GM18873 (cell line): ENCODE measurements at regions not wholly inside any gene's neighbourhood (a gene's known extent, or its start where the extent isn't known, plus 50 kb on each side); places are given as distances from the start of the nearest gene placed in this dataset.
"Not testable (repeated sequence)": the region's sequence is repeated elsewhere in the genome, so short reads cannot be mapped to it uniquely, and the experiment has no call there.

Experiments
- ATAC-seq: cut with Tn5 transposase; IDR thresholded peaks from one replicate; pipeline ENCODE4 v1.9.1; 2021; ENCODE audit warnings: mild to moderate bottlenecking, moderate library complexity, moderate number of reproducible peaks; ENCODE audit not compliant: unreplicated experiment, low FRiP score

DNA sequence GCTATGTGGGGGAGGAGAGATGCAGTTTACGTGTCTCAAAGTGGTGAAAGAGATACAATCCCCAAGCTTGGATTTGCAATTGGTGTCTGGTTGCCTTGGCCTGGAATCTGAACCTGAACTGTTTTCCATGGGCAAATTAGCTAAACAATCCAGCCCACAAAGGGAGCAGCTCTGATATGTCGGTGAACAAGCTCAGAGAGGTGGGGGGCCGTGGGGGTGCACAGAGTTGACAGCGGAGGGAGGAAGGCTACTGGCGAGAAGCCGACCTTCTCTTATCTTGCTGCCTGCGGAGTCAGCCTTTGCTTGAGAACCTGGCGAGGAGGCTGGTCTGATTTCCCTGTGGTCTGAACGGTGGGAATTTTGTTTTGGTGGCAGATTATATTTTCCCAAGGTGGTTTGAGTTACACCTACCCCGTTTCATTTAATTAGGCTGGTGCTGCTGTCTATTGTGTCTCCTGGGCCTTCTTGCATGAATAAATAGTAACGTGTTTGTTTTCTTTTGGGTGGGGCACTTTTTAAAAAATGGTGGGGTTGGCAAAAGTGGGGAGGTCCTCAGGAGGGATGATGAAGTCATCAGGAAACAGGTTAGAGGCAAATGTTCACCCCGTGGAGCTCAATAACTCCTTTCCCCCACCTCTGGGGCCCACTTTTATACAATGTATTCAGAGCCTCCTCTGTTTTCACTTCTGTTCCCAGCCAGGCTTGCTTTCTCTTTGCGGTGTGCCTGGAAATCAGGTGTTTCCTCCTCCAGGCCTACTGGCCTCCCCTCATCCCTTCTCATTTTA lies 80.9 kb upstream of the IGFBP5 start:
- no peak for ATAC-seq

DNA sequence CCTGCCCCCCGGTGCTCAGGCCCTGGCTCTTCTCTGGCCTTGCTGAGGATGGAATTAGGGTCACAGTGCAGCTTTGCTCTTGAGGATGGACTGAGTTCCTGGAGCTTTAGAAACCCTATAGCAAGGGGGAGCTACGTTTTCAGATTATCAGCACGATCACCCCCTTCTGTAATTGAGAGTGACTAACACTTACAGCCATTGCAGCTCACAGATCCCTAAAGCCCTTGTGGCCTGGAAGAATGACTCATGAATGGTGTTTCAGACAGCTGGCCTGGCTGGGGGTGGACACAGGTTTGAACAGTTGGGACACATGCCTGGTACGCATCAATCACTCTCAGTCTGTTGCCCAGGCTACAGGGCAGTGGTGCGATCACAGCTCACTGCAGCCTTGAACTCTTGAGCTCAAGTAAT lies 79.7 kb upstream of the IGFBP5 start:
- no peak for ATAC-seq

DNA sequence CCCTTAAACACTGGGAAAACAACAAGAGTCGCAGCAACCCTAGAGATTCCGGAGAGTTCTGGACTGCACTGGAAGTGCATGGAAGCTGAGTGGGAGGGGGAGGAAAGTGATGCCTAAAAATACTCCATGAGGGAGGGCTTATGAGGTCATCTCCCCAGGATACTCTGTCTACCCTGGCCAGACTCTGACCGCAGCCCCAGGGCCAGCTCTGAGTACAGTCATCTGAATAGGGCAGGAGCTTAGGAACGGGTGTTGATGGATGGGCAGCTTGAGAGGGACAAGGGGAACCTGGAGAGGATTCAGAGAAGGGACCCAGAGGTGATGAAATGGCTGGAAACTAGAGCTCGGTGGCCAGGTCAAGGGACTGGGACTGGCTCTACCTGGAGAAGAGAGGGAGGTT lies 79.3 kb upstream of the IGFBP5 start:
- no peak for ATAC-seq

DNA sequence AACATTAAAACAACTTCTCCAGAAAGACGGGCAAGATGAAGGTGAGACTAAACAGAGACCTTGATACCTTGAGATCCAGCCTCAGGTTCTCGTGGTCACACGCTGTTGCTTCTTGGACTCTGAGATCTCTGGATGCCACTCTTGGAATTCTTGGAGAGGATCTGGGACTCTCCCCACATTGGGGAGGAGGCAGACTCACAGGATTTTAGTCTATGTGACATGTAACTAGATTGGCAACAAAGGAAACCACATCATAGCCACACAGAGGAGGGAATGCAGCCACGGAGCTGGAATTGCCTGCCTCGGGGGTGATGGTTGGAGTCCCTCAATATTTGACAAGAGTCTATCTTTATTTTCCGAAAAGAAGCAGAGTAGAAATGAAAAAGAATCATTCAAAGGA lies 78.8 kb upstream of the IGFBP5 start:
- ATAC-seq, result no peak

DNA sequence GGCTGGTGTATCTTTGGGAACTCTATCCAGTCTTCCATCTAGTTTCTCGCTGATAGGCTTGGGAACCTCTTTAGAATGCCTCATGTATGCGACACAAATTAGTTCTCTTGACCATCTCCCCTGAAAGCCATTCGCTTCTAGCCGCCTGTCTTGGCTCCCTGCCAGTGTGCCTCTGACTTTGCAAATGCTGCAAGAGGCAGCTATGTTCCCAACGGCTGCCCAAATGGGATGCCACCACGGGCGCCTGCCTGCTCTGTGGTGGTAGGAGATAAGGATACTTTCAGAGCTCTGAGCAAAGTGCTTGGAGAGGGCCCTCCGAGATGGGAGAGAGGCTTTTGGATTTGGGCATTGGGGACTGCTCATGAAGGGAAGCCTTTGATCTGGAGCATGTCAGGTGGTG lies 77.7 kb upstream of the IGFBP5 start:
- ATAC-seq, result no peak

DNA sequence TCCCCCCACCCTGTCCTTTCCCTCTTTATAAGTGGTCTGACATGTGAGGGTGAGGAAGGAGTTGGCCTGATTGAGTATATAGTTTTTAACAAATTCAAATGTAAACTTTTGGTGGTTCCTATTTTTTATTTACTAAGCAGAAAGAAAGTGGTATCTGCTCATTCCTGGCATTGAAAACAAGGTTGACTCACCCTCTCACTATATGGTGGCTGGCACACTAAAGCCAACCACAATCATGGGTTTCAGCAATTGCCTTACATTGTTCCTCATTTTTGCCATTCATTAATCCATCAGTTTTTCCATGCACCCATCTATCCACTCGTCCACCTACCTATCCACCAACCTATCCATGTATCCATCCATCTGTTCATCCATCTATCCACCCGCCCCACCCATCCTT lies 75.4 kb upstream of the IGFBP5 start:
- no peak for ATAC-seq

DNA sequence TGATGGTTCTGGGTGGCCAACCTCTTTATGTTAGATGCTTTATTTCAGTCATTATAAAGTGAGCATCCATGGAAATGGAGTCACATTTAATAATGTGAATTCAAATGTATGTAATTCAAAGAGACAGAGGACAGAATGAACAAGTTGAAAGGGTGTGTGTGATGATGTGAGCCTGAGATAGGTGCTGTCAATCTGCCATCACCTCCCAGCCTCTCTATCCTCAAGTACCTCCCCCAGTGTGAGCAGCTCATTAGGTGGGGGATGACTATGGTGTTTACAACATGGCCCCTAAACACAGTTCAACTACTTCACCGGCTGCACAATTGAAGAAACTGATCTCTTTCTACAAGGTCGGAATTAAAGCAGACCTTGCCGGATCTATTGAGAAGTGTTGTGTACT lies 74.7 kb upstream of the IGFBP5 start:
- no peak for ATAC-seq

DNA sequence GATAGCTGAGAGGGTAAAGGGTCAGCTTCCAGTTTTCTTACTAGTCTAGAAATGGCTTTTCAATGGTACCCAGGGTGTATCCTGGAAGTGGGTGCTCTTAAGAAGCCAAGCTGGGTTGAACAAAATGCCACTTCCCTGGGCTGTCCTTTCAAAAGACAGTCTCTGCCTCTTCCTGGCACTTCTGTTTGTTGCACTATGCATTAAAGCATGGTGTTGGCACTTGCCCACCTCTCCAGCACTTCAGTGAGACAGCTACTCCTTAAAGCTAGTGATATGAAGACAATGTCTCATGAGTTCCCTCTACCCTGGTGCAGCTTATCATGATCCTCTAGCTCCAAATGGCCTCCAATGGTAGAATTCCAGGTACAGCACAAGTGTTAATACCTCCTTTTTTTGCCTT lies 74.3 kb upstream of the IGFBP5 start:
- no peak for ATAC-seq

DNA sequence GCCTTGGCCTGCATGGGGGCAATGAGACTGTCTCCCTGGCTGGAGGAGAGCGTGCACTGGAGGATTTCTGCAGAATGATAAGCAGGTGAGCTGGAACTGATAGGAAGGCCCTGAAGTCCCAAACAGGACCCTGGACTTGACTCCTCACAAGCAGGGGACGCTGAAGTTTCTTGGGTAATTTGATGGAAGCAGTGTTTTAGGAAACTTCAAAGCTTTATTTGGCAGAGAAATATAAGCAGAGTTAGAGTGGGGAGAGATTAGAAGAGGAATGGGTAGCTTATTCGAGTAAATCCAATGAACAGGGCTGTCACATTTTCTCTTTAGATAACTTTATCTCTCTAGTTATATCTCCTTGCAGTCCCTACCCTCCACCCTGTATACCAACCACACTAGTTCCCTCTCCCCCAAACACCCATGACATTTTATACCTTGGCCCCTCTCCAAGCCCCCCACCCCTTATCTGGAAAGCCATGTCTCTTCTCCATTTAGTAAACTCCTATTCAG lies 73.6 kb upstream of the IGFBP5 start:
- ATAC-seq, result no peak

DNA sequence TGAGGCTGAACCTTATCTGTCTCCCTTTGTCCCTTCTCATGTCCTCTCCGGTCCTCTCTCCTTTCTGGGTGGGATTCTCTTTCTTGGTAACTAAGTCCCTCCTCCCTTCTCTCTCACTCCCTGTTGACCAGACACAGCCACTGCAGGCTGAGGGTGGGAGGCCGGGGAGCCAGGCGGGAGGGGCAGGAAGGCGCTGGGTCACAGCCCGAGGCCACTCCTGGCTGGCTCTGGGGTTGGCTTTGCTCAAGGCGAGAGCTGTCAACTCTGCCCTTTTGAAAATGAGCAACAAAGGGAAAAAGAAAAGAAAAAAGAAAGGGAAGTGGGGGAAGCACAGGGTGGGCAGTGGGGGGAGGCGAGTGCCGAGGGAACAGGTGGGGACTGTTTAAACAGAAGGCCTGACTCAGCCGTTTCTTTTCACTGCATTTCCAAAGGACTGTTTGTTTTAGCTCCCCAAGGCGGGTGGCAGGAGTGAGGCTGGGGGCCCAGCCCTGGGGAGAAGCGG lies 70.5 kb upstream of the IGFBP5 start:
- ATAC-seq, result no peak

DNA sequence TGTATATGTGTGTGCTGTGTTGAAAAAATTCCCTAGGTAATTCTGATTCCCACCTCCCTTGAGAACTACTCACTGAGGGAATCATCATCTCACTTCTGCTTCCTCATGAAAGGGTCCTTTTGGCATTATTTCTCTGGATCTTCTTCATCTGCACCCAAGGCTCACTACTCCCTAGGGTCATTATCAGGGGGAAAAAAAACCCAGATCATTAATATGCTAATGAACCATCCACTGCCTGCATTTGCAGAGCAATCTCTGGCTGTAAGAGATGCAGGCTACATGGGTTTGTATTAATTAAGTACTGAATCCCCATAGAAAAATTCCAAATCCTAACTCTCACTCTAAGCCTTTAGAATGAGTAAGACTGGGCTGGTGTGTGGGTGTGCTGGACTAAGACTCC lies 68.0 kb upstream of the IGFBP5 start:
- ATAC-seq, result no peak

DNA sequence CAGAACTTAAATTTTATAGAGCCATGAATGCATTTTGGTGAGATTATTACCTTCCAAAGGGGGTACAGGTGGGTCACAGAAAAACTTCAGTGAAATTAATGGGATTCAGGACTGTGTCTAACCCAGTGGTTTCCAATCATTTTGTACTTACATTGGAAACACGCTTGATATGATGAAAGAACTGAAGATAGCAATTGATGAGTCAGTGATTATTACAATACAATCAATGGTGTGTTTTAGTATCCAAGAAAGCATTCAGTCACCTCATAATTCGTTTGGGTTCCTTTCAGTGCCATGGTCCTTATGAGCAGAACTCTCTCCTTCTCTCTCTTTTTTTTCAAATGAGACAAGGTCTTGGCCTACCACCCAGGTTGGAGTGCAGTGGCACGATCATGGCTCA lies 66.5 kb upstream of the IGFBP5 start:
- no peak for ATAC-seq

DNA sequence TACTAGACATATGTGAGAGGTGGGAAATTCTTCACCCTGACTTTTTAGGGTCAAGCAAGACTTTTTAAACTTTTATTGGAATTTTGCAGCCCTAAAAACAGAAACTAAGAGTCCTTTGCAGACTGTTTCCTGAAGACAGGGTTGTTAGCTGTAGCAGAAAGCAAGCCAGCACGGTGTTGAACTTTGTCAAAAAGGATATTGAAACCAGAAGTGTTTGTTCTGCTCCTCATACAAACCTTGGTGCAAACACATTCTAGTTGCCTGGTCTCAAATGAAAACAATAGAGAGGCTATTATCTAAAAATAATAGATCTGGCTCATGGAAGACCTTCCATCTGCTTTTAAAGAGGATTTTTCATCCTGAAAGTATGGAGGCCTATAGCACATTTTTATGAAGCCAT lies 65.8 kb upstream of the IGFBP5 start:
- no peak for ATAC-seq

DNA sequence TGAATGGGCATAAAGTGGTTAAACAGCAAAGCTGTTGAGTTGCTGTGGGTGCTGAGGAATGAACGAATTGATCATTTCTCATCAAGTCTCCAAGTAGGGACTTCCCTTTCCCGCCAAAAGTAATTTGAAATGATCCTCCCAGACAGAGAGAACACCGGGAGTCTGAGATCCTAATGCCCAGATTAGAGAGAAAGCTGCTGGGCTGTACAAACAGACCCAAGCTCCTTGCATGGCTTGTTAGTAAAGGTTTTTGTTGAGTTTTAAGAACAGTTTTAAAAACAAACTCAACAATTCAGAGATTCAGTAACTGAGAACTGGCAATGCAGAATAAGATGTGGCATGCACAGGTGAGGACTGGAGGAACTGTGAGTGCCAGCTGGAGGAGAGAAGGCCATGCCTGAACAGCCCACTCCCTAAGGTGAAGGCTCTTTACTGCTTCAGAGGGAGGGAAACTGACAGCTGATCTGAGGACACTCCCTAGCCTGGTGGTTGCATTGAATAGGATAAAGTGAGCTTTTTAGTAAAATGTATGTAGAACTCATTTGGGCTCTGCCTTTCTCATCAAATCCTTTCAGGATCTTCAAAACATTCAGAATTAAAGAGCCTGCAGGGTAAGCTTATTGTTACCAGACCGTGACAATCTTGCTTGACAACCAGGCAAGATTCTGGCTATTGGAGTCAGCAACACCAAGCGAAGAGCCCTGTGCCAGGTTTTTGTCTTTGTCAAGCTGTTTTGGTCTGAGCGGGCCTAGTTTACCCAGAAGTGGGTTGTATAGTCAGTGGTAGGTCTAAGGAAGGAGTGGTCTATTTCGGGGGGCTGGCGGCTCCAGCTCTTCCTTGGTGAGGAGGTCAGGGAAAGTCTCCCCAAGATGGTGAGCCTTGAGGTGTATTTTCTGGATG lies 63.2 kb upstream of the IGFBP5 start:
- ATAC-seq, result no peak

DNA sequence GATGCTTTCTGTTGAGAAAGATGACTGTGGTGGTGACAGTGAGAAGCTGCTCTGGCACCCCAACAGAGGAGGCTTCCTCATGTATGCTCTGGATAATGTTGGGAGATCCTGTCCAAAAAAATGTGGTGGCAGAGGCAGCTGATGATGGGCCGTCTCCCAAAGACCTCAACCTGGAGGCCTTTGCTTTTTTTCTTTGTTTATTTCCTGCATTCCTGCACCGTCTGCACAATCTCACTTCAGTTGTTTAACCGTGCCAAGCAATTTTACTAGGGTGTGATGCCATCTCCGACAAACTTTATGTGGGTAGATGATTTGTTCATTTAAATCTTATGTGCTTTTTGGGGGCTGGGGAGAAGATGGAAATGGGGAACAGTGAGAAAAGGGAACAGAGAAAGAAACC lies 62.2 kb upstream of the IGFBP5 start:
- no peak for ATAC-seq

DNA sequence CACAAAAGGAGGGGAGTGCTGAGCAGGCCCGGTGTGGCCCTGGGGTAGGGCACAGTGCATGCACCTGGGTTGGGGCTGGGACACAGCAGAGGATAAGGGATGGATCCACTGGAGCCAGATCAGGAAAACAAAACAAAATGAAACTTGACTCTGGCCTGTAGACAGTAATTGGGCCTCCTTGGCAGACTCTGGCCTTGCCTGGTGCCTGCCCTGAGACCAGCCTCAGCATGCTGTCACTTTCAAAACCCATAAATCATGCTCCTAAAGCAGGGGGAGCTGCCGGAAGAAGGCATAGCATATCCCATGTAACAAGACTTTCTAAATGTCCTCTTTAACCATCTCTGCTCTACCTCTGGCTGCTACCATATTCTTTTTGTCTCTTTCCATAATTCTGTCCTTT lies 61.1 kb upstream of the IGFBP5 start:
- ATAC-seq, result no peak

DNA sequence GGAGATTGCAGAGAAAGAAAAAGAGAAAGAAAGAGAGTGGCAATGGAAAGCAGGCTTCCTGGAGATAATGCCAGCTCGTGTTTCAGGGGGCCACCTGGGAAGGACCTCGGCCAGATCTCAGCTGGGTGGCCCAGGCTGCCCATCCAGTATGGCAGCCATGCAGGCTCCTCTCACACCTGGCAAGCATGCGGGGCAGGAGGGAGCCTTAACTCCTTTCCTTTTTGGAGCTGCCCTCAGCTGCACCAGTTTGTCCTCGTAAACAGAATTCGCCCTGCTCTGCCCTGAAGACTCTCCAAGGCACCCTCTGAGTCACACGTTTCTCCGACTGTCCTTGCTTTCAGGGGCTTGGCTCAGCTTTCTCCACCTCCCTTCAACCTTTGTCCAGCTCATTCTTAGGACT lies 59.5 kb upstream of the IGFBP5 start:
- no peak for ATAC-seq

DNA sequence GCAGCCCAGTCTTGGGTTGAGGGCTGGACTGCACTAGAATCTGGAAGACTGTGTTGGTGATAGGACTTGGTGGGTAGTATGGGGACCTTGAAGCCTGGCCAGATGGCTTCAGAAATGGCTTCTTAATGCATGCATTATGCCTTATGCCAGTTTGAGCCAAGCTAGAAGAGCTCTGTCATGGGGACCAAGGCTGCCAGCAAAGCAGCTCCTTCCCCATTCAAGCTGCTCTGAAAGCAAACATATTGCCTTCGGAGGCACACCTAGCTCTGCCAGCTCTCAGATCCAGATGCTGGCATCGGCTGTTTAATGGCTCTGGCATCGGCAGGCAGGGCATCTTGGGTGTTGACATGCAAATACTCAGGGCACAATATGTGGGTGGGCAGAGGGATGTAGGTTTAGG lies 59.0 kb upstream of the IGFBP5 start:
- ATAC-seq, result no peak

DNA sequence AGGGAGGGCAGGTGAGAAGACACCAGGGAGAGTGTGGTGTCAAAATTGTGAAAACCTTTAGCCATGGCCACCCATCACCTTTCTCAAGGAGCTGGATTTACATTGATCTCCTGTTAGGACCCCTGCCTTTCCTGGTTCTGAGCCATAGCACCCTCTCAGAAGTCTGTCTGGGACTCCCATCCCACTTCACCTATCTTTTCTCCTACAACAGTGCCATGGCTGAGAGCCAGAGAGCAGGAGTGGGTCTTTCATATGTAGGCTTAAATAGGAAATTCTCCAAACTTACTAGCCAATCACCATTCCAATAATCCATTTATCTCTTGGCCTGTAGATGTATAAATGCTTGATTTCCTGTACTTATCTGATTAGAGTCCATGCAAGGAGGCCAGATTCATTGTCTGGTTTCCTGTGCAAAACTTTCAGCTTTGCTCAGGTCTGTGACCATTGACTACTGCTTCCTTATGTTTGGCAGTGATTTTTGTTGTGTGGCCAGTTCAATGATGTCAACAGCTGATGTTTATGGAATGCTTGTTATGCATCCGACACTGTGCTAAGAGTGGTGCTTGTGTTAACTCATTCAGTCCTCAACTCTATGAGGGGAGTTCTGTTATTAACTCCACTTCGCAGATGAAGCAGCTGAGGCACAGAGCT lies 57.6 kb upstream of the IGFBP5 start:
- no peak for ATAC-seq

DNA sequence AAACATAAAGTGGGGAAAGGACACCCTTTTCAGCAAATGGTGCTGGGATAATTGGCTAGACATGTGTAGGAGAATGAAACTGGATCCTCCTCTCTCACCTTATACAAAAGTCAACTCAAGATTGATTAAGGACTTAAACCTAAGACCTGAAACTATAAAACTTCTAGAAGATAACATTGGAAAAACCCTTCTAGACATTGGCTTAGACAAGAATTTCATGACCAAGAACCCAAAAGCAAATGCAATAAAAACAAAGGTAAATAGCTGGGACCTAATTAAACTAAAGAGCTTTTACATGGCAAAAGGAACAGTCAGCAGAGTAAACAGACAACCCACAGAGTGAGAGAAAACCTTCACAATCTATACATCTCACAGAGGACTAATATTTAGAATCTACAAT lies 55.4 kb upstream of the IGFBP5 start:
- not testable (repeated sequence) for ATAC-seq

DNA sequence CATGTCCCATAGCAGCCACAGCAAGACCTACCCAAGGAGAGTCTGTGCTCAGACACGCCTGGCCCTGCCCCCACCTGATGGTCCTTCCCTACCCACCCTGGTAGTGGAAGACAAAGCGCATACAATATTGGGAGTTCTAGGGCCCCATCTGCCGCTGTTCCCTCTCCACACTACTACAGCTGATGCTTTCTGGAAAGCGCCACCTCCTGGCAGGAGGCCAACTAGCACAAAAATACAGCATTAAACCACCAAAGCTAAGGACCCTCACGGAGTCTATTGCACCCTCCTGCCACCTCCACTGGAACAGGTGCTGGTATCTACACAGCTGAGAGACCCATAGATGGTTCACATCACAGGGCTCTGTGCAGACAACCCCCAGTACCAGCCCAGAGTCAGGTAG lies 50.9 kb upstream of the IGFBP5 start:
- not testable (repeated sequence) for ATAC-seq
